HepG2 (cell line): ENCODE measurements at regions not wholly inside any gene's neighbourhood (a gene's known extent, or its start where the extent isn't known, plus 50 kb on each side); places are given as distances from the start of the nearest gene placed in this dataset.
A peak's percentile ranks its signal among the peaks of the same experiment; 100 is the strongest.

Experiments used
- ATAC-seq: fragments of 200-7000 bp; cut with Tn5 transposase; 3 replicates; pipeline ENCODE4 v1.9.1; 2020; ENCODE audit warnings: mild to moderate bottlenecking, moderate library complexity
- BruUV-seq: library from RNA; stranded (reverse); fragments of 400-500 nt; replicated peaks from 2 replicates; lab custom pipeline; 2021; lab: Mats Ljungman, UMichigan
- CTCF ChIA-PET: fragments of 300-600 bp; formaldehyde crosslinking; extraction: SDS; loops from one replicate; lab custom pipeline; 2021; ENCODE audit warnings: low total read pairs, inconsistent platforms, low intra/inter-chr PET ratio; lab: Yijun Ruan, JAX
- POLR2A ChIA-PET: fragments of 350-600 bp; sonication (Branson Sonifier 250); formaldehyde crosslinking; loops from one replicate; lab custom pipeline; 2020; ENCODE audit warnings: antibody characterized with exemption, inconsistent platforms; lab: Yijun Ruan, JAX
- DNase-seq: peaks from one replicate; pipeline ENCODE4 v3.0.0-alpha.2; 2015; ENCODE audit warnings: low spot score
- FAIRE-seq: peaks from 3 replicates; lab custom pipeline; 2011; peaks lifted over from hg19 to GRCh38; lab: Jason Lieb, UNC
- H2AFZ ChIP-seq: one replicate; pipeline ENCODE4 v1.6.1; 2011; ENCODE audit warnings: low read length, inconsistent platforms
- H3K27ac ChIP-seq: fragments of 300-600 bp; 3 replicates; pipeline ENCODE4 v1.8.0; 2011; ENCODE audit warnings: mixed run types, mild to moderate bottlenecking, mixed read lengths, low read length, inconsistent platforms; ENCODE audit not compliant: insufficient read depth; ENCODE audit errors: extremely low read length
- H3K27me3 ChIP-seq, 2 experiments: fragments of 200-600 bp in 1 of 2; 2 replicates in 1 of 2; 3 replicates in 1 of 2; pipeline versions ENCODE4 v1.6.0 to v1.8.0; 2011; ENCODE audit warnings: low read length in 2 of 2, mild to moderate bottlenecking in 2 of 2, moderate library complexity in 2 of 2, inconsistent platforms in 1 of 2; ENCODE audit not compliant: insufficient read depth in 2 of 2, control insufficient read depth in 1 of 2
- H3K36me3 ChIP-seq, 2 experiments: fragments of 200-600 bp in 1 of 2; replicated peaks in 1 of 2; 2 replicates in 1 of 2; 3 replicates in 1 of 2; pipeline versions ENCODE4 v1.5.1 to v1.8.0; 2011; ENCODE audit warnings: low read length in 2 of 2, inconsistent platforms in 1 of 2; ENCODE audit not compliant: insufficient read depth in 2 of 2, control insufficient read depth in 1 of 2
- H3K4me1 ChIP-seq: 2 replicates; pipeline ENCODE4 v1.5.1; 2012; ENCODE audit warnings: low read length, inconsistent platforms; ENCODE audit not compliant: insufficient read depth
- H3K4me2 ChIP-seq: 2 replicates; pipeline ENCODE4 v1.6.0; 2011; ENCODE audit warnings: low read depth, low read length, inconsistent platforms
- H3K4me3 ChIP-seq, 3 experiments: fragments of 200-600 bp in 1 of 3; sonication (generic), shearing (Covaris generic) in 1 of 3; replicated peaks in 1 of 3; 2 replicates each; pipeline ENCODE4 v1.5.1; 2011 to 2016; ENCODE audit warnings: low read length in 3 of 3, inconsistent platforms in 2 of 3, low read depth in 2 of 3, mild to moderate bottlenecking in 2 of 3, control low read depth in 1 of 3, mixed read lengths in 1 of 3; ENCODE audit not compliant: insufficient read depth in 1 of 3
- H3K79me2 ChIP-seq: one replicate; pipeline ENCODE4 v1.6.1; 2011; ENCODE audit warnings: low read length, inconsistent platforms; ENCODE audit not compliant: insufficient read depth
- H3K9ac ChIP-seq: 2 replicates; pipeline ENCODE4 v1.6.0; 2011; ENCODE audit warnings: mild to moderate bottlenecking, low read depth, low read length, inconsistent platforms; ENCODE audit not compliant: insufficient read depth
- H3K9me3 ChIP-seq: 2 replicates; pipeline ENCODE4 v1.5.1; 2012; ENCODE audit warnings: mild to moderate bottlenecking, low read length
- H4K20me1 ChIP-seq: 2 replicates; pipeline ENCODE4 v1.6.0; 2011; ENCODE audit warnings: inconsistent platforms, mild to moderate bottlenecking, low read length, moderate library complexity; ENCODE audit not compliant: insufficient read depth
- CEBPB ChIP-seq: IDR thresholded peaks from 2 replicates; pipeline ENCODE4 v1.6.1; 2011; ENCODE audit warnings: low read depth, low read length, improper control_type of control experiment, borderline replicate concordance
- CEBPG ChIP-seq: IDR thresholded peaks from 2 replicates; pipeline ENCODE4 v1.6.1; 2016
- DMAP1 ChIP-seq: IDR thresholded peaks from 2 replicates; pipeline ENCODE4 v1.6.1; 2016
- FLYWCH1 ChIP-seq: sonication (generic); formaldehyde crosslinking; IDR thresholded peaks from 2 replicates; pipeline ENCODE4 v1.8.1; 2023; ENCODE audit warnings: mild to moderate bottlenecking, missing genetic modification reagents
- GABPB1 ChIP-seq: IDR thresholded peaks from 2 replicates; pipeline ENCODE4 v1.6.1; 2016; ENCODE audit warnings: mild to moderate bottlenecking, missing genetic modification reagents, moderate library complexity, missing compliant biosample characterization
- HNF1A ChIP-seq, 2 experiments: sonication (generic) in 1 of 2; formaldehyde crosslinking in 1 of 2; IDR thresholded peaks; 2 replicates each; pipeline versions ENCODE4 v1.4.0 to v1.6.1; 2016 to 2020; ENCODE audit warnings: borderline replicate concordance in 1 of 2, low read depth in 1 of 2, mild to moderate bottlenecking in 1 of 2, missing genetic modification reagents in 1 of 2
- KAT8 ChIP-seq: IDR thresholded peaks from 2 replicates; pipeline ENCODE4 v1.6.1; 2016; ENCODE audit warnings: missing genetic modification reagents, missing compliant biosample characterization
- KDM3A ChIP-seq: IDR thresholded peaks from 2 replicates; pipeline ENCODE4 v1.6.1; 2018; ENCODE audit warnings: low read depth, missing compliant biosample characterization
- NAIF1 ChIP-seq: sonication (generic); formaldehyde crosslinking; IDR thresholded peaks from 2 replicates; pipeline ENCODE4 v1.5.0; 2020; ENCODE audit warnings: mild to moderate bottlenecking, missing genetic modification reagents, borderline replicate concordance
- NCOA5 ChIP-seq: sonication (generic); formaldehyde crosslinking; IDR thresholded peaks from 2 replicates; pipeline ENCODE4 v1.4.0; 2020; ENCODE audit warnings: missing genetic modification reagents
- NFRKB ChIP-seq: fragments of 450-650 bp; IDR thresholded peaks from 2 replicates; pipeline ENCODE4 v1.6.1; 2017
- PHB2 ChIP-seq: fragments of 450-650 bp; IDR thresholded peaks from 2 replicates; pipeline ENCODE4 v1.6.1; 2018; ENCODE audit not compliant: partially characterized antibody
- SAP130 ChIP-seq: IDR thresholded peaks from 2 replicates; pipeline ENCODE4 v1.6.1; 2016; ENCODE audit warnings: low read depth
- SP1 ChIP-seq, 2 experiments: fragments of 450-650 bp in 1 of 2; sonication (generic) in 1 of 2; formaldehyde crosslinking in 1 of 2; IDR thresholded peaks; 2 replicates each; pipeline versions ENCODE4 v1.4.0 to v1.6.1; 2016 to 2020; ENCODE audit warnings: missing genetic modification reagents in 1 of 2
- SP4 ChIP-seq: sonication (generic); formaldehyde crosslinking; IDR thresholded peaks from 2 replicates; pipeline ENCODE4 v1.8.1; 2023; ENCODE audit warnings: mild to moderate bottlenecking, missing genetic modification reagents
- U2AF2 ChIP-seq: fragments of 200-400 bp; formaldehyde crosslinking; IDR thresholded peaks from 2 replicates; pipeline ENCODE4 v1.6.1; 2017; ENCODE audit warnings: low read depth, mild to moderate bottlenecking, low read length
- ZBTB34 ChIP-seq: sonication (generic); formaldehyde crosslinking; IDR thresholded peaks from 2 replicates; pipeline ENCODE4 v1.8.0; 2022; ENCODE audit warnings: mild to moderate bottlenecking, missing genetic modification reagents
- ZFY ChIP-seq: sonication (generic); formaldehyde crosslinking; IDR thresholded peaks from 2 replicates; pipeline ENCODE4 v1.4.0; 2020; ENCODE audit warnings: missing genetic modification reagents
- ZFYVE20 ChIP-seq: sonication (generic); formaldehyde crosslinking; IDR thresholded peaks from 2 replicates; pipeline ENCODE4 v1.8.0; 2023; ENCODE audit warnings: low read depth, mild to moderate bottlenecking, moderate library complexity, missing genetic modification reagents, borderline replicate concordance
- ZNF563 ChIP-seq: sonication (generic); formaldehyde crosslinking; IDR thresholded peaks from 2 replicates; pipeline ENCODE4 v1.8.0; 2022; ENCODE audit warnings: mild to moderate bottlenecking, moderate library complexity, missing genetic modification reagents
- ZNF564 ChIP-seq: sonication (generic); formaldehyde crosslinking; IDR thresholded peaks from 2 replicates; pipeline ENCODE4 v1.8.1; 2023; ENCODE audit warnings: mild to moderate bottlenecking, missing genetic modification reagents
- ZNF619 ChIP-seq: sonication (generic); formaldehyde crosslinking; IDR thresholded peaks from 2 replicates; pipeline ENCODE4 v1.4.0; 2020; ENCODE audit warnings: mild to moderate bottlenecking, missing genetic modification reagents
- WGBS: methylation state at CpG from one replicate; pipeline ENCODE4 v1.1.6; 2017; ENCODE audit warnings: low lambda C conversion rate; 5-methylcytosine and 5-hydroxymethylcytosine counted together
- in situ Hi-C: cut with HindIII; loops from 2 replicates; pipeline ENCODE4 v1.10.0; 2017; ENCODE audit warnings: low pct_unique_long_range_greater_than_20kb; ENCODE audit not compliant: extremely low pct_ligation_motif_present
- intact Hi-C: fragments of 100-400 bp; cut with micrococcal nuclease; formaldehyde crosslinking; loops from one replicate; pipeline ENCODE4 v1.10.0; 2022; ENCODE audit not compliant: unreplicated experiment

GRCh38 chr3:14253022-14253706 is 74.5 kb downstream of the LSM3 start:
- FAIRE-seq (peak; percentile 46), DNase-seq (peak; percentile 55), ATAC-seq (peak; percentile 84)
- POLR2A ChIA-PET, result no interaction called here
- Histone ChIP-seq H3K4me3 (no peak overlapping the region), H3K4me1 (peaks cover 58% of the 10 kb centered on the region), H3K9me3 (no peaks in the 10 kb centered on the region), H3K4me2 (peak overlapping the region; percentile 52), H3K27me3 (no peaks in the 10 kb centered on the region; a peak in 2 of 5 replicates), H3K27ac (no peak overlapping the region), H3K9ac (no peak overlapping the region), H3K79me2 (no peaks in the 10 kb centered on the region), H4K20me1 (no peaks in the 10 kb centered on the region), H2AFZ (no peak overlapping the region), H3K36me3 (no peaks in the 10 kb centered on the region)
- in situ Hi-C loops (no loop called here), intact Hi-C loops (loop anchor here (2.0 kb wide), 1 partner anchor 50 kb away; no protein-coding TSS in a partner anchor)
- BruUV-seq, result no TSS peak
- WGBS, result 3% methylated on average over 6 of the region's 11 CpGs
- CTCF ChIA-PET, result no interaction called here
- TF ChIP-seq CEBPB (peak; percentile 97), ZNF563 (no peak), SP1 (IDR thresholded peaks at IDR 0.05) (no peak), SP1 (CRISPR knock-in tag; IDR thresholded peaks at IDR 0.05) (no peak), ZNF564 (CRISPR knock-in tag) (no peak), PHB2 (no peak), SP4 (CRISPR knock-in tag) (no peak), ZFY (peak; percentile 18; the same call in 1 of the 2 replicates), GABPB1 (CRISPR knock-in tag) (no peak), NCOA5 (CRISPR knock-in tag) (no peak), CEBPG (CRISPR knock-in tag) (peak; percentile 93), HNF1A (IDR thresholded peaks at IDR 0.05; ENCODE audit: low read depth) (no peak), HNF1A (CRISPR knock-in tag; IDR thresholded peaks at IDR 0.05; ENCODE audit: borderline replicate concordance) (no peak), ZBTB34 (no peak), ZNF619 (no peak), NAIF1 (CRISPR knock-in tag) (no peak), KDM3A (CRISPR knock-in tag) (no peak), KAT8 (0 out of 2 replicates have a peak, but pooled peaks have one; percentile 30), U2AF2 (no peak), DMAP1 (no peak), SAP130 (CRISPR knock-in tag) (peak; percentile 31; the same call in 1 of the 2 replicates), ZFYVE20 (CRISPR knock-in tag) (no peak), FLYWCH1 (CRISPR knock-in tag) (no peak), NFRKB (no peak)
